ENCODE measurements at regions not wholly inside any gene's neighbourhood (a gene's known extent, or its start where the extent isn't known, plus 50 kb on each side); places are given as distances from the start of the nearest gene placed in this dataset.
"Not testable (repeated sequence)": the region's sequence is repeated elsewhere in the genome, so short reads cannot be mapped to it uniquely, and the experiment has no call there.

DNA sequence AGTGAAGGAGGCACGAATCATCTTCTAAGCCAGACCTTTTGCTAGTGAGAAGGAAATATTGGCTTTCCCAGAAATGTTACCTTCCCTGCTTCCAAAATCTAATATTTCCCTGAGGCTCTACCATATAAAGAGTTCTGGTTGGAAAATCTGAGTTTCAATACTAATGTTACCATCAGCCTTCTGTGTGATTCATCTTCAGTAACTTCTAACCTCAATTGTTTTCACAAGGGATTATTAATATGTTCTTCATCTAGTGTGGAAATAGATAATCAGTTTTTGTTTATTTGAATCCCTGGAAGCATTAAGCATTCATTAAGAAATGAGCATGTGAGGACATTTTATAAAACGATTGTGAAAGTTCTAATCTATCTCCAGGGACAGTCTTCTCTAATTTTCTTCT lies 720.9 kb downstream of the AACS start:
- no peak for DNase-seq (ENCODE audit: low spot score)

DNA sequence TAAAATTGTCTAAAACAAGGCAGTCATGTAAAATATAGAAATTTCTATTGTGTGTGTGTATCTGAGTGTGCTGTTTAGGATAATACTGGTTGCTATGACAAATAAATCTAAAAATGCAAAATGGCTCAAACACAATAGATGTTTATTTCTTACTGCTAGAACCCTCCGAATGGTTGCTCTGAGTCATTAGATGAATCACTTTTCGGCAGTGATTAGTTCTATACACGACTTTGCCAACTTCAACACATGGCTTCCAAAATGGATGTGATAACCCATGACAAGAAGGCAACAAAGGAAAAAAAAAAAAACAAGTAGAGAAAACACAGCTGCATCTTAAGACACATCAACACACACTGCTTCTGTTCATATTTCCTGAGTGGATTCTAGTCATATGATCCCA lies 729.2 kb downstream of the AACS start:
- DNase-seq (ENCODE audit: low spot score), result no peak

DNA sequence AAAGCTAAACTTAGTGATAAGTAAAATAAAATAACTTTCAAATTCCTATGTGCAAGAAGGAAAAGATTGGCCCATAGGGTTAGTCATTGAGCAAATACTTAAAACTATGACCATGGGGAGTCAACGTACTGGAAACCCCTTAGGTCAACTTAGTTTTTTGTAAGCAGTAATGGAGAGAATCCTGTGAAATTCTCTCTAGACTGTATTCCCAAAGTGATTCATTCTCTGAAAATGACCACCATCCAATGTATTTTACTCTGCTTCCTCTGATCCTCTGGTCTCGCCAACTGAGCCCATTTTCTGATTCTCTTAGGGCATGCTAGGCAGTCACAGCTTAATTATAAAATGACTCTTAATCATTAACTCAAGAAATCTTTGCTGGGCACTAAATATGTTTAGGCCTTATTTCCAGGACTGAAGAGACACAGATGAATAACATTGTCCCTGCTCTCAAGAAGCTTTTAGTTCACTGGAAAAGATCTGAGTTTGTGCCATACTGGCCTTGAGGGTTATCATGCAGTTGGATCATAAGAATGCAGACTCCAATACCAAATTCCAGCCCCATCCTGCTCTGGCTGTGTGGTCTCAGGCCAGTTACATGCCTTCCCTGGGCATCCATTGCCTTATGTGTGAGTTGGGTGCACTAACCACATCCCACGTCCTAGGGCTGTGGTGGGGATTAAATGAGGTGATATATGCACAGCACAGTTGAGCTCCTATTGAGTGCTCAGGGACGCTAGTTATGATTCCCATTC lies 732.4 kb downstream of the AACS start:
- DNase-seq (ENCODE audit: low spot score), result no peak

DNA sequence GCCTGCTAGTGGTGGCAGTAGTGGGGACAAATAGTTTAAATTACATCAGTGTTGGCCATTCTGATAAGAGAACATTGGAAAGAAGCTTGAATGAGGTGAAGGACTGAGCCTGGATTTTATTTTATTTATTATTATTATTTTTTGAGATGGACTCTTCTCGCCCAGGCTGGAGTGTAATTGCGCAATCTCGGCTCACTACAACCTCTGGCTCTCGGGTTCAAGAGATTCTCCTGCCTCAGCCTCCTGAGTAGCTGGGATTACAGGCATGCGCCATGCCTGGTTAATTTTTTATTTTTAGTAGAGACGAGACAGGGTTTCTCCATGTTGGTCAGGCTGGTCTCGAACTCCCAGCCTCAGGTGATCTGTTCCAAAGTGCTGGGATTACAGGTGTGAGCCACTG lies 739.4 kb downstream of the AACS start:
- DNase-seq (ENCODE audit: low spot score), result no peak

DNA sequence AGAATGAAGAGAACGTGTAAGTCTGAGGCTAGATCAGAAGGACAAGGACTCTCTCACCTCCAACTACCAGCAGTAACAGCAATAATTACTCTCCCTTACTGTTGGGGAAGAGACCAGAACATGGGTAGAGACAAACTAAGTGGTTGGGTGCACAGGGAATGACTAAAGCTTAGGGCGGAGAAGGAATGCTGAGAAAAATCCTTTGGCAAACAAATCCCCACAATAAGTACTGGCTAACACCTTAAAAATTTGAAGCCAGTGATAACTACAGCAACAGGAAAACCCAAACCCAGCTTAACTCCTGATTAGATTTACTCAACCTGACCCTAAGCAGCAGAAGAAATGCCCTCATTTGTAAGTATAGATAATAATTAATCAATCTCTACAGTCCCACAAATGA lies 759.0 kb downstream of the AACS start:
- DNase-seq (ENCODE audit: low spot score), result no peak

DNA sequence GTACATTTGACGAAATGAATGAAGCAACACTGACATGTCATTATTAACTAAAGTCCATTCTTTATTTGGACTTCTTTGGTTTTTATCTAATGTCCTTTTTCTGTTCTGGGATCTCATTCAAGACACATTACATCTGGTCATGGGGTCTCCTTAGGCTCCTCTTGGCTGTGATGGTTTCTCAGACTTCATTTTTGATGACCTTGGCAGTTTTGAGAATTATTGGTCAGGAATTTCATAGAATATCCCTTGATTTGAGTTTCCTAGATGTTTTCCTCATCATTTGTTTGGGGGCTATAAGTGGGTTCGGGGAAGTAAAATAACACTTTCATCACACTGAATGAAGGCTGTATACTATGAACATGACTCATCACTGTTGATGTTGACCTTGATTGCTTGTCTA lies 770.6 kb downstream of the AACS start:
- DNase-seq (ENCODE audit: low spot score), result no peak

DNA sequence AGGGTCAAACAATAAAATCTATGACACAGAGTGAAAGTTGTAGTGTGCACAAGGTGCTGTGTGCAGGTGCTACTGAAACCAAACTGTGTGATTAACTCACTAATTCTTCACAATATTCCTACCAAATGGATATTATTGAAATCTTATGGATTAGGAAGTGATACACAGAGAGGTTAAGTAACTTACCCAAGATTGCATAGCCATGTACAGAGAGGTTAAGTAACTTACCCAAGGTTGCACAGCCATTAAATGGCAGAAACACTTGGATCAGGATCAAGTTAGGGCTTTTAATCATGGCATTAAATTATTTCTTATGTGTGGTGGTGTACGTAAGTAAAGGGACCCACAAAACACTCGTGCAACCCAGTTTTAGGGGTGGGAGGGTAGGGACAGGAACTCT lies 771.4 kb downstream of the AACS start:
- no peak for DNase-seq (ENCODE audit: low spot score)

DNA sequence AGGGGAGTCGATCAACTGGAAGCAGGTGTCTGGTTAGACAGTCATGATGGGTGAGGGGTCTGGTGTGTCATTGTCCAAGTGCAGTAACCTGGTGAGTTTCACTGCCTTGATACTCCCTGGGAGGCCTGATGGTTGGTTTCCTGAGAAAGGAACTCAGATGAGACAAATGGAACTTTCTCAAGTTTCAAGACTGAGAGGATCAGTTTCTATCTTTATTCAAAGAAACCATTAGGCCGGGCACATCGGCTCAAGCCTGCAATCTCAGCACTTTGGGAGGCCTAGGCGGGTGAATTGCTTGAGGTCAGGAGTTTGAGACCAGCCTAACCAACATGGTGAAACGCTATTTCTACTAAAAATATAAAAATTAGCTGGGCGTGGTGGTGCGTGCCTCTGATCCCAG lies 776.1 kb downstream of the AACS start:
- no peak for DNase-seq (ENCODE audit: low spot score)

DNA sequence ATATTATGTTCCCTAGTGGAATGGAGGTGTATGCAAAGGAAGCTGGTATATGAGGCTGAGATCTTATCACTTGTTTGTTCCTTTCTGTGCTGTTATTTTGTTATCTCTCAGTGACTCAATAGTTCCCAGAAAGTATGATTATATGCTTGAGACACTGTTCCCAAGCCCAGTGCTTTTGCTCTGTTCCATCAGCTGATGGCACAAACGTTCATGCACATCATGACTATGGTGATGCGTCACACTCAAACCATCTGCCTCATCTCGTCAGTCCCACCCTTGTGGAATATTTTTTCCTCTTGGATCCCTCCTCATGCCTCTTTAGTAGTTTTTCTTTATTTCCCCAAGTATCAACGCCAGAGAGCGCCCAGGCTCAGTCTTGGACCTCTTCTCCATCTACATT lies 786.9 kb downstream of the AACS start:
- no peak for DNase-seq (ENCODE audit: low spot score)

DNA sequence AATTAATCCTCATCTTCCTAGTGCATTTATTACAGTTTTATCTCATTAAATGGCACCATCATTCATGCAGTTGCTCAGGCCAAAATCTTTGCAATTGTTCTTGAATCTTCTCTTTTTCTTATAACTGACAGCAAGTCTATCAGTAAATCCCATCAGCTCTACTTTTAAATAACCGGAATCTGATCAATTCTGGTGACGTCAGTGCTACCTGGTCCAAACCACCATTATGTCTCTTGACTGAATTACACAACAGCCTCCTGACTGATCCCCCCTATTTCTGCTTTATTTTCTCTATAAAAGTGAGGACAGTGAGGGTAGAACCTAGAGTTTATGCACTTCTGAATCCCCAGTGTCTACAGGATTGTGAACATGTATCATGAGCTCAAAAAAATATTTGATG lies 787.4 kb downstream of the AACS start:
- DNase-seq (ENCODE audit: low spot score), result no peak

DNA sequence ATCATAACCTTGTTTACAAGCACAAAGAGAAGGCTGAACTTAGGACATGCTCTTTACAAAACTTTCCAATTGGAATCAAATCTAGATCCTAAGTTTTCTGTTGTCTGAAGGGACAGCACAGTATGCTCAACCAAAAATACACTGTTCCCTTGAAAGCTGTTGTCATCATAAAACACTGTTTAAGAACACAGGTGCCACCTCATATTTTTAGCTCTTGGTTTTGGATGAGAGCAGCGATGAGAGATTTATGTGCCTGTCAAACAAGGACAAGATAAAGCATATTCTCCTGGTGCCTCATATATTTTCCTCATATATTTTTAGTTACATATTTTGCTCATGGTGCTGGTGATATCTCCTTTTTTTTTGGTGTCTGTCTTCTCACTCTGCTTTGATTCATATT lies 788.4 kb downstream of the AACS start:
- no peak for DNase-seq (ENCODE audit: low spot score)

DNA sequence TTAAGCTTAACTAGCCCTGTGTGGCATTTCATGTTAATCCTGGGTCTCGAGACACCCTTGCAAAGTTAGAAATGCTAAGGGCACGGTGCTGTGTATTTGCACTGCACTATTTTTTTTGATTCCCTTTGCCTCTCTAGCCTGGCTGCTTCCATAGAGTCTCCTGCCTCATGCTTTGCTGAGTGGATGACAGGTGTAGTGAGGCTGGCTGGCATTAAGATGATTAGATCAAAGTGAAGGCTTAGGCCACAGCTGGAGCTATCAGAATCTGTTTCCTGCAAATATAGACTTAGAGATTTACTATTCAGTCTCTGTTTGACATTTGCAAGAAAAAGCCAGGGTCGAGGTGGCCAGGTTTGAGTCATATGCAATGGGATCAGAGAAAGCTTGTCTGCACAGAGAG lies 791.1 kb downstream of the AACS start:
- no peak for DNase-seq (ENCODE audit: low spot score)

DNA sequence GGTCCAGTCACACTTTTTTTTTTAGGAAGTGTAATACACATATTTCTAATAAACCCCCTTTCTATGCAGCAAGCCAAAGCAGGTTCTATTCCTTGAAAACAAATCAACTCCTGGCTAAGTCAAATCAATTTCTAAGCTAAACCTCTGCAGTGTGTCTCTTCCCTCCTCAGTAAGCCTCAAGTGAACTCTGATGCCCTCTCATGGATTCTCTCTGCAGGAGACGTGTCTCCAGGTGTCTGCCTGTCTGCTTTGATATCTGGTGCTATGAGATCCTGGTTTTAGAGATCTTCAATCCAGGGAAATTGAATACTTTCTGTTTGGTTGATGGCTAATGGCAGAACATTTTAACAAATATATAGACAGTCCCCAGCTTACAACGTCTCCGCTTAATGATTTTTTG lies 791.7 kb downstream of the AACS start:
- no peak for DNase-seq (ENCODE audit: low spot score)

DNA sequence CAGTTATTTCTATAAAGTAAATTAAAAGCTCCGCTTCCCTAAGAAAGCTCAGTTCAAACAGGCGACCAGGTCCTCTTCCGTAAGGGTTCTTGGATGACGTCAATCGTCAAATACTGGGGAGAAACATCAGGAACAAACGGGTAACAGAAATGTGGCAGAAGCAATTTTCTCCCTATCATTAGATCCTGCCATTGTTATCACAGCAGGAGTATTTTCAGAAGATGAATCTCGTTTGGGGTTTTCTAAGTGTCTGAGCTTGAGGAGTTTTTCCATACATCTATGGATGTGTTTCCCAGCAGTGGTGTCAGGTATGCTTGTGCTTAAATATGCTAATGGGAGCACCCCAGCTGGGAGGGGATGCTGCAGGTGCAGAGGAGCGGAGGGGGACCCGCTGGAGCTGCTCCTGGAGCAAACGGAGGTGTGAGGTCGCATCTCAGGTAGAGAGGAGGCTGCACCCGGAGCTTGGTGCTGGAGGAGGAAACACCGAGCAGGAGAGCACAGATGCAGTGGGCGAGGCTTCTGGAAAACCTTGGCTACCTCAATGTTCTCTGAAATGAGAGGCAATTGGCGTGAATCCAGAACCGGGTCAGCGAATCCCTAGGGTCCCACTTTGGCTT lies 795.5 kb downstream of the AACS start:
- DNase-seq (ENCODE audit: low spot score), result no peak

DNA sequence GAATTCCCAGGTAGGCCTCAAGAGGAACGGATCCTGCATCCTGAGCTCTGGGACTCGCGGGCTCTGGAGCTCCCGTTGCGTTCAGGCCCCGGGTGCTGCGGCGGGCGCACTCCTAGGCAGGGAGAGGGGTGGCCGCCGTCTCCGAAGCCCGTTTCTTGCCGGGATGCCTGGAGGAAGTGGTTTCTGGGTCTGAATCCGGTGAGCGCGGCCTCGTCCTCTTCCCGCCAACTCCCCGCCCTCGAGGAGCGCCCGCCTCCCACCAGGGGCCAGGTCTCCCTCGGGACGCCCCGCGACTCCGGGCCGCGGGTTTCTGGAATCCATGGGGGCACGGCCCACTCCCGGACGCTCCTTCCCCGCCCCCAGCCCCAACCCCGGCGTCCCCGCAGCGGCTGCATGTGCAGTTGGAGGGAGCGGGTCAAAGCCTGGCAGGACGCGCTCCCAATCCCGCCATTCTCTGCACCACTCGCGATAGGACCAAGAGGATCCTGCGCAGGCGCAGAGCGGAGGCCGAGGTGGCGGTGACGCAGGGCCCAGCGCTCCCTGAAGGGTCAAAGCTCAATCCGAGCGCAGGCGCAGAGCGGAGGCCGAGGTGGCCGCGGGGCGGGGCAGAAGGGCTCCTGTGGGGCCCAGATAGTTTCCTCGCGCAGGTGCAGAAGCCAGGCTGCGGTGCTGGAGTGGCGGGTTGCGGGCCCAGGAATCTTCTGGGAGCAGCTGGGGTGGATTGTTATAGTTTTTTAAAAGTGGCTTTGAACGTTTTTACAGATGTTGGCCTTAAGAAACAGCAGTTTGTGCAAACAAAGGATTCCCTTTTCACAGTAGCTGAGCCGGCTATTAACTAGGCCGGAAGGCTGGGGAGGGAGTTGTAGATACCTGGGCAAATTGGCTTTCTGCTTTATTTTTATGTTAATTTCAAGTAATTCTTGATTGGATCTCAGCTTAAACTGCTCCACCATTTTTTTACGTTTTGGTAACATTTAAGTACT lies 796.4 kb downstream of the AACS start:
- peak; percentile 0 for DNase-seq (ENCODE audit: low spot score)

DNA sequence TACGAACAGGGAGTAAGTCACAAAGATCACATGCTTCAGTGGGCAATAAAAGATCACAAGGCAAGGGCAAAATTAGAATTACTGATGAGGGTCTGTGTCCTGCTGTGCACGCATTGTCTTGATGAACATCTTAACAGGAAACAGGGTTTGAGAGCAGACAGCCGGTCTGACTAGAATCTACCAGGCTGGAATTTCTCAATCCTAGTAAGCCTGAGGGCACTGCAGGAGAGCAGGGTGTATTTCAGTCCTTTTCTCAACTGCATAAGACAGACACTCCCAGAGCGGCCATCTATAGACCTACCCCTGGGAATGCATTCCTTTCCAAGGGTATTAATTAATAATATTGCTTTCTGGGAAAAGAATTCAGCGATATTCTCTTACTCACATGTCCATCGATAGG lies 800.0 kb downstream of the AACS start:
- DNase-seq (ENCODE audit: low spot score), result not testable (repeated sequence)

DNA sequence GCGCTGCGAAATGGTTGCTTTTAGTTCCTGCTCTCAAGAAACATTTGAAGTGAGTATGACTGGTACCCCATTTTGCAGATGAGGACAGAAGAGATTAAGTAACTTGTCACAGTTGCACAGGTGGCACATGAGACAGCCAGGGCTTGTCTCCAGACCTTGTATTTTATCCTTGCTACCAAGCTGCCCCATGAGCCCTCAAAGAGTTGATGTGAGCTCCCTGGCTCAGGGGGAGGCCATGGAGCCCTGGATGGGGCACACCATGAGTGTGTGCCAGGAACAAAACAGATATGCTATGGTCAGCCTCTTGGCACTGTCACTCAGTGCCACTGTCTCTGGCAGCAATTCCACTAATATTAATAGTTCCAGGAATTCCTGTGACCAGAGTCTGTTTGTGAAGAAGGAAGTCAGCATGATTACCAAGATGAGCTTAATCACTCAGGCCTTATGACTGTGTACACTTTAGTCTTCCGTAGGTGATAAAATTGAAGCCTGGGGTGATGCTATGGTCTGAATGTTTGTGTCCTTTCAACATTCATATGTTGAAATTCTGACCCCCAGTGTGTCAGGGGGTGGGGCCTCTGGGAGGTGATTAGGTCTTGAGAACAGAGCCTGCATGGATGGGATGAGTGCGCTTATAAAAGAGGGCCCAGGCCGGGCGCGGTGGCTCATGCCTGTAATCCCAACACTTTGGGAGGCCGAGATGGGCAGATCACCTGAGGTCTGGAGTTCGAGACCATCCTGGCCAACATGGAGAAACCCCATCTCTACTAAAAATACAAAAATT lies 806.8 kb downstream of the AACS start:
- DNase-seq (ENCODE audit: low spot score), result no peak

DNA sequence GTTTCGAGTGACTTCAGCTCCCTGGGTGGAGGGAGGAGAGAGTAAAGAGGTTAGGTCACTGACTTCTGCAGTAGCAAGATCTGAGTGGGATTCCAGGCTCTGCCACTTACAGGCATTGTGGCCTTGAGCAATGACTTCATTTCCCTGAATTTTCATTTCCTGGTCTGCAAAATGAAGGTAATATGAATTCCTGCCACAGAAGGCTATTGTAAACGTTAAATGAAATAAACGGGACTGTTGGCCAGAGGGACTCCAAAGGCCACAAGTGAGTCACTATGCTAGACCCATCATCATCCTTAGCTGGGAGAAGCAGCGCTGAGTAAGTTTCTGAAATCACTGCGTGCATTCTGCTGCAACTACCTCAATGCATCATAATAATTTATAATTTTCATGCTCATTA lies 807.8 kb downstream of the AACS start:
- DNase-seq (ENCODE audit: low spot score), result no peak

DNA sequence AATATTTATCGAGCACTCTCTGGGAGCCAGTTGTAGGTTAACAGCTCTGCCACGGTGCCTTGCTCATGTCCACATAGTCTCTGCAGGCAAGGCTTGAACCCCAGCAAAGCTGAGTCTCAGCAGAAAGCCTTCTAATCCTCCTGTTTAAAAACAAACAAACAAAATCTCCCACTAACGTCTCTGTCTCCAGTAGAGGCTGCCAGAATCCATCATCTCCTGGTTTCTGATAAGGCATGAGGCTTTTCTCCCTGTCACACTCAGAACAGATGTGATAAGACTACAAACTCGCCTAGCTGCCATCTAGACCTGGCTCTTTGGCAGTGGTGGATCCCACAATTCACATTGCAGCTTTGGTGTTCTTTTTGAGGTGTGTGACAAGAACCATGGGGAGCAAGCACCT lies 813.2 kb downstream of the AACS start:
- no peak for DNase-seq (ENCODE audit: low spot score)

DNA sequence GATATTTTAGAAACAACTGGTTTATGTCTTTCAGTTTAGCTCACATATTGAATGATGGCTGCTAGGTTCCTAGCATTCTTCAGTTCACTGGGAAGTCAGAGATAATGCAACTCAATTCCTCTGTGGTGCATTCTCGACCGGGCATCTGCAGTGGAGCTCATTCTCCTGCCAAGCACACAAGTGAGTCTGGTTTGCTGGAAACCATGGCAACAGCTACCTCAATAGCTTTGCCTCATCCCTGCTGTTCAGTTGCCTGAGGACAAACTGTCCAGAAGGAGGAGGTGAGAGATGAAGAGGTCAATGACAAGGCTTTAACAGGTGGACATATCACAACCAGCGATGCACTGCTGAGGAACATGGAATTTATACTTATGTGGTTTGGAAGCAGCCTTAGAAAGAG lies 816.9 kb downstream of the AACS start:
- no peak for DNase-seq (ENCODE audit: low spot score)

DNA sequence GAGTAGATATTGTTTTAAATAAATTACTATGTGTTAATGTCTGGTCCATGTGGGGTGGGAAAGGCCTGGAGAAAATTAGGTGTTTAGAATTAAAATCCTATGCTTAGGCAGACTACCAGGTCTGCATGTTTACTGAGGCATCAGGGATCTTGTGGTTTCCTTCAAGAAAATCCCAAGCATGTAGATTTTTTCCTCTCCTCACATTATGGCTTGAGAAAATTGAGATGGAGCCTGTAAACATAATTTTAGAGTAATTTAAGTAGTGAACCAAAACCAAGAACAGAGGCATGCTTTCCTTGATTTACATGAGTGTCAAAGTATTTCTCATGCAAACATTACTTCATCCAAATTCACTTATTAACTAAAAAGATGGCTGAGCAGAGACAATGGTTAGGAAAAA lies 823.7 kb downstream of the AACS start:
- DNase-seq (ENCODE audit: low spot score), result no peak

DNA sequence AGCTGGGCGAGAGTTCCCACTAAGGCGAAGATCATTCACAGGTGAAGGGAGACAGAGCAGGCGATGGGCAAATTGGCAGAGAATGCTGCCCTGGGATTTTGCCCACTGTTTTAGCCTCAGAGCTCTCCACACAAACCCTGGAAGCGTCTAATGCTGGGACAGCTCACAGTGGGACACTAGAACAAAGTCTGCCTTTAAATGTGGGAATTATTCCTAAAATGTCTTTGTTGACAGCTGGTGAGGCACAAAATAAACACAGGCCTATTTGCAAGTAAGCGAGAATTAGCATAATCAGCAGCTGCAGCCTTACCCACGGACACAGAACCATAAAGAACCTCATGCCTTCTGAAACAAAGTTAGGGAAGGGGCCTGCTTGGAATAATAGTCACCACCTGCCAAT lies 824.5 kb downstream of the AACS start:
- DNase-seq (ENCODE audit: low spot score), result no peak
